ENCODE measurements at regions not wholly inside any gene's neighbourhood (a gene's known extent, or its start where the extent isn't known, plus 50 kb on each side); places are given as distances from the start of the nearest gene placed in this dataset.

GRCh38 chr11:45379162-45379863 lies 93.2 kb upstream of the SYT13 start:
- TF ChIP-seq CTCF (IDR thresholded peaks at IDR 0.05) (no peak), POLR2A (IDR thresholded peaks at IDR 0.05; ENCODE audit: low read length) (no peak), RNF2 (IDR thresholded peaks at IDR 0.05; ENCODE audit: borderline replicate concordance, low read depth) (no peak), ZFP36 (IDR thresholded peaks at IDR 0.05; ENCODE audit: borderline replicate concordance, partially characterized antibody) (no peak), JUNB (IDR thresholded peaks at IDR 0.05) (no peak), ELK1 (IDR thresholded peaks at IDR 0.05; ENCODE audit: low read depth, low read length) (no peak), RAD21 (conservative IDR thresholded peaks at IDR 0.05 in 1 of 2, IDR thresholded peaks at IDR 0.05 in 1 of 2) (no peak), REST (IDR thresholded peaks at IDR 0.05) (no peak), SMC3 (IDR thresholded peaks at IDR 0.05) (no peak), EP300 (IDR thresholded peaks at IDR 0.05) (no peak), USF2 (IDR thresholded peaks at IDR 0.05) (no peak), CEBPB (IDR thresholded peaks at IDR 0.05) (no peak), MAFK (IDR thresholded peaks at IDR 0.05; ENCODE audit: partially characterized antibody) (no peak), EHMT2 (IDR thresholded peaks at IDR 0.05; ENCODE audit: low read depth) (no peak)
